ENCODE measurements at regions not wholly inside any gene's neighbourhood (a gene's known extent, or its start where the extent isn't known, plus 50 kb on each side); places are given as distances from the start of the nearest gene placed in this dataset.
A peak's percentile ranks its signal among the peaks of the same experiment; 100 is the strongest.

DNA sequence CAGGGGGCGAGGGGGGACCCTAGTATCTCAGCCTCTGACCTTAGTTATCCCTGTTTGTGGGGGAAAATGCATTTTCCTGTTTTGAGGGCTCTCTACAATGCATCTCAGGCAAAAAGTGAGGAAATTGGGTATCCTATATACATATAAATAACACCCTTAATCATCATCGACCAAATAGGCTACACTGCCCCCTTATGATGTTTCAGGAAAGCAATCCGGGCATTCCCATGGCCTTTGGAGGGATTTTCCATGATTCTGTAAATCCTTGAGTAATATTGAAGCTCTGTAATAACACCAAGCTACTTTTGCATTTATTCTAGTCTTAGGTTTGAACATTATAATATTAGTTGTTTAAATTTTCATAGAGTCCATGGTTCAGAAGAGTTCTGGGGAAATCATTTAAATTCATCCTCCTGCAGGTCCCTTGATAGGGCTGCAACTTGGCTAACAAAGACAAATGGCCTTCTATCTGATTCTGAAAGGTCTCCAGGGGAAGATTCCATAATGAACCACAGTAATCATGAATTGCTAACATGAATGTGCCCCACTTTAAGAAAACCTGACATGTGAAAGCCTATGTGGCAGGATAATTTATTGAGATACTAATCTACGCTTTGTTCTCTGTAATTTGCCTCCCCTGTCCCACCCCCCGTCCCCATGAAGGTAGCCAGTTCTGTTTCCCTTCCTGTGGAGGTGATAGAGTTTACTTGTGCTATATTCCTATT is 91.5 kb upstream of the SCOC start:
- DNase-seq (ENCODE audit: low spot score in 2 of 2) (no peak), FAIRE-seq (no peak)

- FAIRE-seq, result no peak
These were observed 95.9 kb upstream of the SCOC start for GRCh38 chr4:140277576-140277975.

DNA sequence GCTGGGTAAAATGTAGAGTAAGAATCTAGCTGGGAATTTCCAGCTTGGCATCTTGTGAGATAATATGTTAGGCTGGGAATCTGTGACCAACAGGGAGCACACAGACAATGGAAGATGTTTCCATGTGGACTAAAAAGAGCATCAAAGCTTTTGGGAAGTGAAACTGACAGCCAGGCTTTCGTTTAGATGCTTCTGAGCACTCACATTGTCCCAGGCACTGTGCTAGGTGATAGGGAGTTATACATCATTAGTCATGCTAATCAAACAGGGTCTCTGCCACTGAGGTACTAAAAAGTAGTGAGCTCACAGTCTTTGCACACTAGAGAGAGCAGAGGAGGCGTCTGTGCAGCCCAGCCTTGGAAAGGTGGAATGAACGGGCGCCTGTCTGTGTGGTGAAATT is 101.9 kb upstream of the SCOC start:
- FAIRE-seq (no peak), DNase-seq (ENCODE audit: low spot score in 2 of 2) (no peak)

More at GRCh38 chr4:140277576-140277975, 95.9 kb upstream of the SCOC start:
- no peak for DNase-seq (ENCODE audit: low spot score in 2 of 2)

GRCh38 chr4:140269369-140269768 is 104.1 kb upstream of the SCOC start:
- FAIRE-seq, result no peak

DNA sequence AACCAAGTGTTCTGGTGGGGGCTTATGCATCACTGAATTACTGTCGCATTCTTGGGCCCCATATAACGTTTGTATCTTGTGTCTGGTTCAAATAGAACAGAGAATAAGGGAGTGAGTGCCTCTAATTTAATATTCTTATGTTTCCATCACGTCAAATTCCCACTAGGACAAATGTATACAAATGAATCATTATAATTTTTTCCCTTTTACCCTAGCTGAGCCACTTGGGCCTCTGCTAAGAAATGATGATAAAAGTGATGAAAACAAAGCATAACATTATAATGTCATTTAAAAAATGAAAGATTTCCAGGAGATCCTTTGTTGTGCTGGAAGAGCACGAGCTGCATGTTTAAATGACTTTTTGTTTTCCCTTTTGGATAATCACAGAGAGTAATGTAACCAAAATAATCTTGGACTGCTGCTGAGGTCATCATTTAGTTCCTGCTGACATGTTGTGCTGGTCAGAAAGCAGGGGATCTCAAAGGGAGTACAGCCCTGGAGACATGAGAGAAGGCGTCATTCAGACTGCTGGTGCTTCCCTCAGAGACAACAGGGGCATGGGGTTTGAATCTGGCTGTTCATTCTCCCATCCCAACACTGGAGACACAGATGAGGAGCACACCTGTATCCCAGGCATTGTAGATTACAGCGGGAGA is 105.1 kb upstream of the SCOC start:
- DNase-seq (ENCODE audit: low spot score in 2 of 2) (no peak), FAIRE-seq (no peak)

More at GRCh38 chr4:140269369-140269768, 104.1 kb upstream of the SCOC start:
- DNase-seq (ENCODE audit: low spot score in 2 of 2), result no peak

- no peak for DNase-seq (ENCODE audit: low spot score in 2 of 2)
- no peak for FAIRE-seq
These were observed 105.9 kb upstream of the SCOC start for GRCh38 chr4:140267576-140267975.

DNA sequence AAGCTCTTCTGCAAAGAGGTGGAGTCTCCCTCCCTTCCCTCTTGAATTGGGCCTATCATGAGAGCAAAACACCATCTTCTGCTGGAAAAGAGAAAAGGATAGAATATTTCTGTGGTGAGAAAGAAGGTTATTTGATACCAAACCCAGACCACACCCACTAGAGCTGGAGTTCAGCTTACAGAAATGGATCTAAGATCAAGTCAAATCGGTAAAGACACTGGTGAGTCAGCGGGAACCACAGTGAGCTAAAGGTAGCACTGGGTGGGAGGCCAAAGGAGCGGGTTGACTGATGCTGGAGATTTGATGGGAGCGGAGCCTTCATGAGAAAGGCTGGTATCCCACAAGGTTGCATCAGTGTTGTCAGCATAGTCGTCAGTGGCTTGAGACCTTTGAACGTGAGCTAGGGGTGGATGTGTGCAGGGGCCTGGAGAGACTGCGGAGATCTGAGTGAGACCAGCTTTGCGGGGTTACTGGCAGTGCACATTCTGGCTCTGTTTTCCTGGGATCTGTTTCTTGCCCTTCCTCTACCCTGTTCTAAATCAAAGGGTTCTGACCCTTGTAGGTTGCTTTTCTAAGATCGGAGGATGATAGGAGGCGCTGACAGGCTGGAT is 106.4 kb upstream of the SCOC start:
- no peak for DNase-seq (ENCODE audit: low spot score in 2 of 2)
- FAIRE-seq, result no peak

DNA sequence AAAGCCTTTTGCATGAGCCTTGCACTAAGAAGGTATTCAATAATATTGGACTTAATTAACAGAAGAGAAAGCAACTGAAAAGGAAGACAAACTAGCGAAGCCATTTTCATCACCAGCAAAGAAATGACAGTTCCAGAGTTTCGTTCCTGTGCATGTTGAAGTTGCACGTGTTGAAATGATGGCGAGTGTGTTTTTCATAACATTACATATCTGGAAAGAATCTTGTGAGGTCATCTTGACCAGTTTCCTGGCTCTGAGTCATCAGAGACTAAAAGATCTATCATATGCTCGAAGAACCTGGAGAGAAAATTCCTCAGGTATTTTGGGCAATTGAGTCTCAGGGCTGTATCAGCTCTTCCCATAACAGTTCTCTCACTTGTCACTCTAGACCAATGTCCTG is 106.2 kb upstream of the MAML3 start:
- FAIRE-seq (no peak), DNase-seq (ENCODE audit: low spot score in 2 of 2) (no peak)

DNA sequence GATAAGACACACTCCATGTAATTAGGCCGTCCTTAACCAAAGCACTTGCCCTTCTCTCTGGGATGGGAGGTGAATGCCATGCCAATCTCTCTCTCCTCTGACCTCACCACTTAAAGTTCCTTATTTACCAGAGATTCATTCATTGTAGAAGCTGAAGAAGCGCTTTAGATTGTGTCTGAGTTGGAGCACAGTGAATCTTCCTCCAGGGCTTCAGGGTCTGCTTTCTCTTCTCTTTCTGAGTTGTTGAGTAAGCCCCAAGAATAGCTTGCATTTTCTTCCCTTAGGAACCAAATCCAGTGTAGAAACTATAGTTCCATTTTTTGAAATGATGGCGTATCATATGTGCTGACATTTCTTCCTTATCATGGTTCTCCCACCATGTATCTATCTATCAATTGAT is 104.5 kb upstream of the MAML3 start:
- no peak for FAIRE-seq
- DNase-seq (ENCODE audit: low spot score in 2 of 2), result no peak

- DNase-seq (ENCODE audit: low spot score in 2 of 2) (no peak), FAIRE-seq (no peak)
These were observed 103.7 kb upstream of the MAML3 start for GRCh38 chr4:140257461-140258305.

GRCh38 chr4:140256941-140257340 is 103.0 kb upstream of the MAML3 start:
- DNase-seq (ENCODE audit: low spot score in 2 of 2) (no peak), FAIRE-seq (no peak)

GRCh38 chr4:140256335-140256734 is 102.4 kb upstream of the MAML3 start:
- DNase-seq (ENCODE audit: low spot score in 2 of 2), result no peak
- no peak for FAIRE-seq

DNA sequence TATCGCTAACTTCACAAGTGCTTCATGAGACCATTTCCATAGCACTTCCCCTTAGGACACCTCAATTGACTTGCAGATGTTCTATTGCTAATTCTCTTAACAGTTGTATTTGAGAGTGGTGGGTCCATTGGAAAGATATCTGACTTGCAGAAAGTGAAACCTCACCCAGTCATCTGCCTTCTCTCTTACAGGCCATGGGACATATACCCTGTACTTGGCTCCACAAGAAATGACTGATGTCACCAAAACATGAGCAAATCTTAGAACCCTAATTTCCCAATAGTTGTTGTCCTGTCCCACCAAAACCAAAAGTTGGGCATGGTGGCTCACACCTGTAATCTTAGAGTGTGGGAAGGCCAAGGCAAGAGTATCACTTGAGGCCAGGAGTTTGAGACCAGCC is 101.9 kb upstream of the MAML3 start:
- FAIRE-seq, result no peak

GRCh38 chr4:140255467-140255866 is 101.5 kb upstream of the MAML3 start:
- no peak for FAIRE-seq

More for the DNA sequence above, 101.9 kb upstream of the MAML3 start:
- DNase-seq (ENCODE audit: low spot score in 2 of 2), result no peak

DNA sequence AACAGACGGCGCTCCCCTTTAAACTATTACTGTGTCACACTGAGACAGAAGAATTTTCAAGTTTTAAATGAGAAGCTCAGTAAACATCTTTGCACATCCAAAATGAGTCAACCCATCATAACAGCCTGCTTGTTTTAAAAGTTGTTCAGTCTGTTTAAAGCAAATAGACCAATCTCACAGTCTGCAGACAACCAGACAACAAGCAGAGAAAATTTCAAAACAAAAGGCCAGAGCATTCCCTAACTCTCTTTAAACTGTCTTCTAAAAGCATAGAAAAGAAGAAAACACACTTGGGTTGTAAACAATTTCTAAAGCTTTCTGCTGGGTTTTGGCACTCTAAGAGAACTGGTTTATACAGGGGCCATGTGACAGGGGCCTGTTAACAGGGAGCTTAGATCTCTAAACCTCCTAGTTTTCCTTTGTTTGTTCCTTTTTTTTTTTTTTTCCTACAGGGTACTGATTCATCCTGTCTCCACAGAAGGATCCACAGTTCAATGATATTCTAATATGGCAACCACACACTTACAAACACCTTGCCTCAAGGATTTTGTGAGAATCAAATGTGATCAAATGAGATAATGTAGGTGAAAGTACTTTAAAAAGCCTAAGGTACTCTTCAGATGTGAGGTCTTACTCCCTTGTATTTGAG is 100.8 kb upstream of the MAML3 start:
- FAIRE-seq (no peak), DNase-seq (ENCODE audit: low spot score in 2 of 2) (no peak)

More at GRCh38 chr4:140255467-140255866, 101.5 kb upstream of the MAML3 start:
- DNase-seq (ENCODE audit: low spot score in 2 of 2), result no peak

DNA sequence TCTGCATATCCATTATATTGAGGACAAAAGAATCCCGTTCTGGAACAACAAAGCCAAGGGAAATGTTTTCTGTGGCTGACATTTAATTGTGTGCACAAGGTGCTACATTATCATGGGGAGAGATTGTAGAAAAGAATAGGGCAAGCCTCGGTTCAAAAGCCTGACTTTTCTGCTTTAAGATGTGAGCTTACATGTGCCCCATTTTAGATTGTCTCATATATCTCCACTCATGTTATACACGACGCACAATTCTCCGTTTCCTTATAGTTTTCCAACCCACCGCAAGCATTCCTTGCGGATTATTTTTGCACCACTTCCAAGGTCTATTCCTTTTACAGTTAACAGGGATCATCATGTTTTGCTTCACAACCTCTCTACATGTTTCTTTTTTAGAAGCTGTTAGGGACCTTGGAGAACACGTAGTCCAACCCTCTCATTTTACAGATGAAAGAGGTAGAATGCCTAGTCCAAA is 99.6 kb upstream of the MAML3 start:
- DNase-seq (ENCODE audit: low spot score in 2 of 2) (no peak), FAIRE-seq (no peak)

- DNase-seq (ENCODE audit: low spot score in 2 of 2) (peak; percentile 76 to 81), FAIRE-seq (no peak)
These were observed 99.0 kb upstream of the MAML3 start for GRCh38 chr4:140252742-140253555.

DNA sequence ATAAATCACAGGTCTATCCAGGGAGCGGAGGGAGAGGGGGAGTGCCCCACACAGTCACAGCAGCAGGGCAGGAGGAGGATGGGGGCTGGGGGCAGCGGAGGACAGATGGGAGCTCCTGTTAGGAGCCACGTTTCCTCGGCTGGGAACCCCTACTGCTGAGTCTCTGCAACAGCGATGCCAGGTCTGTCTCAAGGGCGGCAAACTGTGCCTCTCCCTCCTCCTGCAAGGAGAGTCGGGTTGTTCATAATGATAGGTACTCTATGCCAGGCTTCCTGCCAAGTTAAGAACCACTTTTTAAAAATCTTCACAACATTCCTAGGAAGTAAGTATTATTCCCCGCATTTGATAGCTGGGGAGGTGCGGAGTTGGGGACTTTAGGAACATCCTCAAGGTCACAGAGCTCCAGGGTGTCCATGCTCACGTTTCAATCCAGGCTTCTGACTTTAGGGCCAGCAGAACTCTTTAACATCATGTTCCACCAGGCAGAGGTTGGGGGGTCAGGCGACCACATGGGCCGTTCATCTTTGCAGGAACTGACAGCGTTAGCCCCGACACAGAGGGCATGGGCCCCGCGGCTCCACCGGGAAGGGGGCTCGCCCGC is 98.3 kb upstream of the MAML3 start:
- no peak for DNase-seq (ENCODE audit: low spot score in 2 of 2)
- FAIRE-seq, result no peak

GRCh38 chr4:140251571-140251970 is 97.6 kb upstream of the MAML3 start:
- no peak for FAIRE-seq

More at GRCh38 chr4:140251571-140251970, 97.6 kb upstream of the MAML3 start:
- DNase-seq (ENCODE audit: low spot score in 2 of 2), result no peak
